MM.1S (cell line): ENCODE measurements at regions not wholly inside any gene's neighbourhood (a gene's known extent, or its start where the extent isn't known, plus 50 kb on each side); places are given as distances from the start of the nearest gene placed in this dataset.

Source experiments
- DNase-seq: peaks from one replicate; pipeline ENCODE4 v3.0.0-alpha.2; 2015
- H2AFZ ChIP-seq: fragments of 300-600 bp; sonication (generic); 2 replicates; pipeline ENCODE4 v1.6.0; 2016; ENCODE audit warnings: antibody characterized with exemption, low read length
- H3F3A ChIP-seq: fragments of 300-600 bp; sonication (generic); 2 replicates; pipeline ENCODE4 v1.6.1; 2016; ENCODE audit warnings: mild to moderate bottlenecking, antibody characterized with exemption, low read length, moderate library complexity, mixed read lengths; ENCODE audit not compliant: insufficient read depth
- H3K27ac ChIP-seq: fragments of 300-600 bp; sonication (generic); 2 replicates; pipeline ENCODE4 v1.5.1; 2016; ENCODE audit warnings: mild to moderate bottlenecking, low read length
- H3K27me3 ChIP-seq: fragments of 300-600 bp; sonication (generic); replicated peaks from 2 replicates; pipeline ENCODE4 v1.6.0; 2016; ENCODE audit warnings: low read length; ENCODE audit not compliant: insufficient read depth
- H3K36me3 ChIP-seq: fragments of 300-600 bp; sonication (generic); replicated peaks from 2 replicates; pipeline ENCODE4 v1.6.1; 2016; ENCODE audit warnings: mild to moderate bottlenecking, low read length, mixed read lengths; ENCODE audit not compliant: insufficient read depth
- H3K4me1 ChIP-seq: fragments of 300-600 bp; sonication (generic); 2 replicates; pipeline ENCODE4 v1.6.1; 2016; ENCODE audit warnings: low read length, mixed read lengths
- H3K4me2 ChIP-seq: fragments of 300-600 bp; sonication (generic); 2 replicates; pipeline ENCODE4 v1.6.0; 2016; ENCODE audit warnings: low read depth, low read length
- H3K4me3 ChIP-seq: fragments of 300-600 bp; sonication (generic); 2 replicates; pipeline ENCODE4 v1.5.1; 2016; ENCODE audit warnings: low read length, mixed read lengths
- H3K79me2 ChIP-seq: fragments of 300-600 bp; sonication (generic); 2 replicates; pipeline ENCODE4 v1.6.1; 2016; ENCODE audit warnings: mixed run types, low read length, mixed read lengths
- H3K9ac ChIP-seq: fragments of 300-600 bp; sonication (generic); 2 replicates; pipeline ENCODE4 v1.6.1; 2016; ENCODE audit warnings: low read length, mixed read lengths
- H3K9me2 ChIP-seq: fragments of 300-600 bp; sonication (generic); replicated peaks from 2 replicates; pipeline ENCODE4 v1.6.1; 2016; ENCODE audit warnings: mild to moderate bottlenecking, low read length, mixed read lengths; ENCODE audit not compliant: insufficient read depth
- H3K9me3 ChIP-seq: fragments of 300-600 bp; sonication (generic); replicated peaks from 2 replicates; pipeline ENCODE4 v1.6.1; 2016; ENCODE audit warnings: mild to moderate bottlenecking, low read length, mixed read lengths; ENCODE audit not compliant: insufficient read depth
- H4K20me1 ChIP-seq: fragments of 300-600 bp; sonication (generic); 2 replicates; pipeline ENCODE4 v1.6.1; 2016; ENCODE audit warnings: mild to moderate bottlenecking, low read length, moderate library complexity, mixed read lengths; ENCODE audit not compliant: insufficient read depth
- CTCF ChIP-seq: fragments of 300-600 bp; sonication (generic); IDR thresholded peaks from 2 replicates; pipeline ENCODE4 v1.5.1; 2016; ENCODE audit warnings: antibody characterized with exemption, low read length, mixed read lengths
- EZH2 ChIP-seq: fragments of 300-600 bp; sonication (generic); optimal IDR thresholded peaks from 2 replicates; pipeline ENCODE3; 2017; ENCODE audit warnings: low read depth, mild to moderate bottlenecking, antibody characterized with exemption, low read length, mixed read lengths
- EZH2phosphoT487 ChIP-seq: fragments of 300-600 bp; sonication (generic); IDR thresholded peaks from 2 replicates; pipeline ENCODE4 v1.6.1; 2018; ENCODE audit warnings: antibody characterized with exemption, low read length

GRCh38 chr12:84641940-84642545 lies 270.6 kb downstream of the SLC6A15 start:
- Histone ChIP-seq H2AFZ (no peak overlapping the region), H3K4me2 (no peak overlapping the region), H3K27me3 (no peaks in the 10 kb centered on the region), H4K20me1 (no peaks in the 10 kb centered on the region), H3K4me3 (no peak overlapping the region), H3K9me3 (no peaks in the 10 kb centered on the region), H3K9me2 (no peaks in the 10 kb centered on the region), H3K4me1 (no peaks in the 10 kb centered on the region), H3K9ac (no peak overlapping the region), H3F3A (no peaks in the 10 kb centered on the region), H3K79me2 (no peaks in the 10 kb centered on the region), H3K36me3 (no peaks in the 10 kb centered on the region), H3K27ac (no peak overlapping the region)
- TF ChIP-seq EZH2phosphoT487 (no peak), CTCF (no peak), EZH2 (no peak)
- no peak for DNase-seq

GRCh38 chr12:84638811-84639368 lies 273.7 kb downstream of the SLC6A15 start:
- H3K9ac ChIP-seq: no peak overlapping the region
- DNase-seq: no peak
- H3K4me2 ChIP-seq: no peak overlapping the region
- no peak overlapping the region for H3K4me3 ChIP-seq
- no peaks in the 10 kb centered on the region for H3K27me3 ChIP-seq
- no peak overlapping the region for H3K27ac ChIP-seq
- H3K79me2 ChIP-seq: no peaks in the 10 kb centered on the region
- no peaks in the 10 kb centered on the region for H3K9me3 ChIP-seq
- no peak for TF ChIP-seq CTCF
- TF ChIP-seq EZH2phosphoT487: no peak
- TF ChIP-seq EZH2: no peak
- no peaks in the 10 kb centered on the region for H3K36me3 ChIP-seq
- 0 out of 2 replicates have a peak overlapping the region, but pooled peaks have one; percentile 33 for H2AFZ ChIP-seq
- no peaks in the 10 kb centered on the region for H3F3A ChIP-seq
- H3K9me2 ChIP-seq: no peaks in the 10 kb centered on the region
- no peaks in the 10 kb centered on the region for H3K4me1 ChIP-seq
- H4K20me1 ChIP-seq: no peaks in the 10 kb centered on the region

GRCh38 chr12:84637926-84638325 lies 274.7 kb downstream of the SLC6A15 start:
- Histone ChIP-seq H3K4me1 (no peaks in the 10 kb centered on the region), H3K27me3 (no peaks in the 10 kb centered on the region), H3K36me3 (no peaks in the 10 kb centered on the region), H4K20me1 (no peaks in the 10 kb centered on the region), H2AFZ (no peak overlapping the region), H3F3A (no peaks in the 10 kb centered on the region), H3K4me2 (no peak overlapping the region), H3K9me3 (no peaks in the 10 kb centered on the region), H3K27ac (no peak overlapping the region), H3K9me2 (no peaks in the 10 kb centered on the region), H3K9ac (no peak overlapping the region), H3K4me3 (no peak overlapping the region), H3K79me2 (no peaks in the 10 kb centered on the region)
- DNase-seq: no peak
- TF ChIP-seq EZH2 (no peak), EZH2phosphoT487 (no peak), CTCF (no peak)
